Retina (tissue), 1 donor: ENCODE measurements at regions not wholly inside any gene's neighbourhood (a gene's known extent, or its start where the extent isn't known, plus 50 kb on each side); places are given as distances from the start of the nearest gene placed in this dataset.

ENCODE experiments used
- DNase-seq: peaks from one replicate; pipeline ENCODE4 v3.0.0-alpha.2; 2016

GRCh38 chr18:40075616-40076015 is 1879.4 kb upstream of the PIK3C3 start:
- no peak for DNase-seq

GRCh38 chr18:40072761-40073160 is 1882.3 kb upstream of the PIK3C3 start:
- DNase-seq = no peak

- DNase-seq = no peak
These were observed 1888.7 kb upstream of the PIK3C3 start for GRCh38 chr18:40066368-40066767.

- DNase-seq = no peak
These were observed 1891.5 kb upstream of the PIK3C3 start for GRCh38 chr18:40063488-40063887.

GRCh38 chr18:40061086-40061485 is 1893.9 kb upstream of the PIK3C3 start:
- no peak for DNase-seq

GRCh38 chr18:40060562-40060961 is 1894.5 kb upstream of the PIK3C3 start:
- DNase-seq = no peak

- DNase-seq = no peak
These were observed 1896.0 kb upstream of the PIK3C3 start for GRCh38 chr18:40058811-40059570.

- DNase-seq = no peak
These were observed 1898.8 kb upstream of the PIK3C3 start for GRCh38 chr18:40056079-40056692.

GRCh38 chr18:40055262-40055661 is 1899.8 kb upstream of the PIK3C3 start:
- DNase-seq = no peak

- DNase-seq = no peak
These were observed 1905.3 kb upstream of the PIK3C3 start for GRCh38 chr18:40049716-40050115.

- no peak for DNase-seq
These were observed 1906.0 kb upstream of the PIK3C3 start for GRCh38 chr18:40048886-40049650.

GRCh38 chr18:40048253-40048652 is 1906.8 kb upstream of the PIK3C3 start:
- no peak for DNase-seq

- no peak for DNase-seq
These were observed 1908.4 kb upstream of the PIK3C3 start for GRCh38 chr18:40046596-40046995.

- no peak for DNase-seq
These were observed 1913.1 kb upstream of the PIK3C3 start for GRCh38 chr18:40041951-40042350.

- DNase-seq = no peak
These were observed 1914.5 kb upstream of the PIK3C3 start for GRCh38 chr18:40040574-40040973.

GRCh38 chr18:40037356-40037755 is 1917.7 kb upstream of the PIK3C3 start:
- DNase-seq = no peak

GRCh38 chr18:40036861-40037260 is 1918.2 kb upstream of the PIK3C3 start:
- no peak for DNase-seq

GRCh38 chr18:40035966-40036365 is 1919.1 kb upstream of the PIK3C3 start:
- peak; percentile 16 for DNase-seq

GRCh38 chr18:40032076-40032475 is 1923.0 kb upstream of the PIK3C3 start:
- DNase-seq = no peak

- DNase-seq = no peak
These were observed 1923.6 kb upstream of the PIK3C3 start for GRCh38 chr18:40031435-40031834.

- DNase-seq = no peak
These were observed 1935.1 kb upstream of the PIK3C3 start for GRCh38 chr18:40019797-40020392.

- DNase-seq = no peak
These were observed 1936.8 kb upstream of the PIK3C3 start for GRCh38 chr18:40018266-40018665.

- DNase-seq = no peak
These were observed 1938.0 kb upstream of the PIK3C3 start for GRCh38 chr18:40017021-40017420.

GRCh38 chr18:40016405-40016804 is 1938.6 kb upstream of the PIK3C3 start:
- no peak for DNase-seq
